ENCODE measurements at regions not wholly inside any gene's neighbourhood (a gene's known extent, or its start where the extent isn't known, plus 50 kb on each side); places are given as distances from the start of the nearest gene placed in this dataset.

GRCh38 chr4:35238793-35239192 lies 1005.5 kb downstream of the ARAP2 start:
- FAIRE-seq: no peak
- H3K4me3 ChIP-seq (ENCODE audit: low read length in 3 of 3): no peak overlapping the region

GRCh38 chr4:35246493-35246892 lies 997.8 kb downstream of the ARAP2 start:
- Histone ChIP-seq H3K9ac (ENCODE audit: low read length in 3 of 3) (no peak overlapping the region), H3K4me1 (ENCODE audit: control insufficient read depth in 2 of 3, insufficient read depth in 2 of 3, low read depth in 1 of 3, low read length in 3 of 3) (no peaks in the 10 kb centered on the region), H3K9me3 (ENCODE audit: control insufficient read depth in 2 of 3, insufficient read depth in 1 of 3, low read length in 3 of 3) (no peaks in the 10 kb centered on the region), H3K27me3 (ENCODE audit: control insufficient read depth, insufficient read depth, low read length) (no peaks in the 10 kb centered on the region), H3K27ac (ENCODE audit: low read depth in 2 of 2, low read length in 2 of 2) (no peak overlapping the region), H3K4me3 (ENCODE audit: low read length in 3 of 3) (no peak overlapping the region), H3K36me3 (ENCODE audit: control insufficient read depth in 2 of 3, insufficient read depth in 3 of 3, low read length in 3 of 3) (no peaks in the 10 kb centered on the region)
- no peak for TF ChIP-seq CTCF (IDR thresholded peaks at IDR 0.05; ENCODE audit: borderline replicate concordance, extremely low read depth, insufficient read depth)
- FAIRE-seq (no peak), DNase-seq (no peak)
- intact Hi-C loops (cut with DNase I): no loop called here

More at GRCh38 chr4:35238793-35239192, 1005.5 kb downstream of the ARAP2 start:
- peak in 2 of 5 donors; percentile 2 for DNase-seq
- Histone ChIP-seq H3K27me3 (ENCODE audit: control insufficient read depth, insufficient read depth, low read length) (no peaks in the 10 kb centered on the region), H3K27ac (ENCODE audit: low read depth in 2 of 2, low read length in 2 of 2) (no peak overlapping the region), H3K9me3 (ENCODE audit: control insufficient read depth in 2 of 3, insufficient read depth in 1 of 3, low read length in 3 of 3) (no peaks in the 10 kb centered on the region), H3K9ac (ENCODE audit: low read length in 3 of 3) (no peak overlapping the region), H3K36me3 (ENCODE audit: control insufficient read depth in 2 of 3, insufficient read depth in 3 of 3, low read length in 3 of 3) (no peaks in the 10 kb centered on the region), H3K4me1 (ENCODE audit: control insufficient read depth in 2 of 3, insufficient read depth in 2 of 3, low read depth in 1 of 3, low read length in 3 of 3) (no peaks in the 10 kb centered on the region)
- no peak for TF ChIP-seq CTCF (IDR thresholded peaks at IDR 0.05; ENCODE audit: borderline replicate concordance, extremely low read depth, insufficient read depth)
- intact Hi-C loops (cut with DNase I): no loop called here

GRCh38 chr4:35247047-35247446 lies 997.3 kb downstream of the ARAP2 start:
- FAIRE-seq (no peak), DNase-seq (no peak)
- intact Hi-C loops (cut with DNase I): no loop called here
- H3K27me3 ChIP-seq (ENCODE audit: control insufficient read depth, insufficient read depth, low read length): no peaks in the 10 kb centered on the region
- H3K4me3 ChIP-seq (ENCODE audit: low read length in 3 of 3): no peak overlapping the region
- no peak overlapping the region for H3K9ac ChIP-seq (ENCODE audit: low read length in 3 of 3)
- no peaks in the 10 kb centered on the region for H3K36me3 ChIP-seq (ENCODE audit: control insufficient read depth in 2 of 3, insufficient read depth in 3 of 3, low read length in 3 of 3)
- no peaks in the 10 kb centered on the region for H3K9me3 ChIP-seq (ENCODE audit: control insufficient read depth in 2 of 3, insufficient read depth in 1 of 3, low read length in 3 of 3)
- no peak overlapping the region for H3K27ac ChIP-seq (ENCODE audit: low read depth in 2 of 2, low read length in 2 of 2)
- TF ChIP-seq CTCF (IDR thresholded peaks at IDR 0.05; ENCODE audit: borderline replicate concordance, extremely low read depth, insufficient read depth): no peak
- no peaks in the 10 kb centered on the region for H3K4me1 ChIP-seq (ENCODE audit: control insufficient read depth in 2 of 3, insufficient read depth in 2 of 3, low read depth in 1 of 3, low read length in 3 of 3)

GRCh38 chr4:35250331-35250730 lies 994.0 kb downstream of the ARAP2 start:
- no peak for FAIRE-seq
- intact Hi-C loops (cut with DNase I): no loop called here
- H3K36me3 ChIP-seq (ENCODE audit: control insufficient read depth in 2 of 3, insufficient read depth in 3 of 3, low read length in 3 of 3): no peaks in the 10 kb centered on the region
- no peaks in the 10 kb centered on the region for H3K4me1 ChIP-seq (ENCODE audit: control insufficient read depth in 2 of 3, insufficient read depth in 2 of 3, low read depth in 1 of 3, low read length in 3 of 3)
- H3K9ac ChIP-seq (ENCODE audit: low read length in 3 of 3): no peak overlapping the region
- no peak for DNase-seq
- TF ChIP-seq CTCF (IDR thresholded peaks at IDR 0.05; ENCODE audit: borderline replicate concordance, extremely low read depth, insufficient read depth): no peak
- H3K4me3 ChIP-seq (ENCODE audit: low read length in 3 of 3): no peak overlapping the region
- no peaks in the 10 kb centered on the region for H3K27me3 ChIP-seq (ENCODE audit: control insufficient read depth, insufficient read depth, low read length)
- no peaks in the 10 kb centered on the region for H3K9me3 ChIP-seq (ENCODE audit: control insufficient read depth in 2 of 3, insufficient read depth in 1 of 3, low read length in 3 of 3)
- no peak overlapping the region for H3K27ac ChIP-seq (ENCODE audit: low read depth in 2 of 2, low read length in 2 of 2)

All from kidney (tissue), 13 donors.